GM21619 (cell line): ENCODE measurements at regions not wholly inside any gene's neighbourhood (a gene's known extent, or its start where the extent isn't known, plus 50 kb on each side); places are given as distances from the start of the nearest gene placed in this dataset.

ENCODE experiments used
- ATAC-seq: cut with Tn5 transposase; IDR thresholded peaks from one replicate; pipeline ENCODE4 v1.9.1; 2021; ENCODE audit not compliant: unreplicated experiment

- ATAC-seq = no peak
Measured at GRCh38 chr14:100399052-100399849, 76.1 kb downstream of the SLC25A47 start.

DNA sequence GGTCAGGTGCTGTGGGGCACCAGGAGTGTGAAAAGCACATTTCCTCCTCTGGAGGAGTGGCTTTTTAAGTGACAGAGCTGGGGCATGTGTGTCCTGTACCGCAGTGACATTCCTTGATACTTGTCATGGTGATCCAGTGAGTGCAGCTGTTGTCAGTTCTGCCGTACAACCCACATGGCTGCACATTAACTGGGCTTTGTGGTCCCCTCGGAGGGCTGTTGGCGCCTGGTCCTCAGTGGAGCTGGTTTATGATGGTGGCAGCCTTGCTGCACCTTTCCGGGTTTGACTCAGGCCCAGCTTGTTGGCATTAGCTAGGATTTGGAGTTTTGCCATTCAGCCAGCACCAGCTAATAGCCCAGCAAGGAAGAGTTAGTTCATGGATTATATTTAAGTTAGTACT lies 77.0 kb downstream of the SLC25A47 start:
- no peak for ATAC-seq

- no peak for ATAC-seq
Measured at GRCh38 chr14:100401031-100401692, 78.0 kb downstream of the SLC25A47 start.

DNA sequence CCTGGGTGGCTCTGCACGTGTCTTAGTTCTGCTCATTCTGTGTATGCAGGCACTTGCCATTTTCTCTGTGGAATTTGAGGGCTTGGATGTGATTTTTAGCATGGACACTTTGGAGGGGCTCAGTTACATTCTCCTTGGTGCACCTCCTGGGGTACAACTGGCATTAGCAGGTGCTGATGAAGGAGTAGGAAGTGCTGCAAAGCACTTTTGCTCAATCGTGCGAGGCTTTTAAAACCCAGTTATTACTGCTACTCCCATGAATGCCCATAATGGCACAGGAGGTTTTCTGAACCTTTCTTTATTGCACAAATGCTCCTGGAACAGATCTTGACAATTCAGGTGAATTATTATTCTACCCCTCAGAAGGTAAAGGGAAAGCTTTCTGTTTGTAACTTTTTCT lies 78.7 kb downstream of the SLC25A47 start:
- ATAC-seq = no peak

- no peak for ATAC-seq
Measured at GRCh38 chr14:100402631-100403030, 79.5 kb downstream of the SLC25A47 start.

GRCh38 chr14:100403105-100403504 lies 80.0 kb downstream of the SLC25A47 start:
- ATAC-seq = no peak

DNA sequence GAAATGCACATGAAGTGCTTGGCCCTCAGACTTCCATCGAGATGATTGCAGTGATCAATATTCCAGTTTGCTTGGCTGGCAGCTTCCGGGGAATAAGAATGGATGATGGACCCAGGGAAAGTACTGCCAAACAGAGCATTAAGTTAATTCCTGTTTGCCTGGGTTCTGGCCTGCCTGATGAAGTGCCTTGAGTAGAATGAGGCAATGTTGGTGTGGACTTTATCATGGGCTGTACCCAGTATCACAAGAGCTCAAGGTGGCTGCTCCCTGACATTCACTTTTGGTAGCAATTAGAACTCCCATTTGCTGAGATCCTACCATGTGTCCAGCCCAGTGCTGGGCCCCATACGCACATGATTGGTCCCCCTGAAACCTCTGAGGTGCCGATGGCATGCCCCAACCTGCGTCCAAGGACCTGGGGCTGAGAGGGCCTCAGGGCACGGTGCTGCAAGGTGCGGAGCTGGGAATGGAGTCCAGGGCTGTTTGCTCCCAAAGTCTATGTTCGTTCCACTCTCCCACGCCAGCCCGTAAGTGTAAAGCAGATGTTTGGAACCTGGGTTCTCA lies 80.7 kb downstream of the SLC25A47 start:
- no peak for ATAC-seq

- ATAC-seq = no peak
Measured at GRCh38 chr14:100404419-100404818, 81.3 kb downstream of the SLC25A47 start.

GRCh38 chr14:100405760-100406455 lies 82.8 kb downstream of the SLC25A47 start:
- no peak for ATAC-seq

- ATAC-seq = no peak
Measured at GRCh38 chr14:100406505-100407131, 83.5 kb downstream of the SLC25A47 start.

DNA sequence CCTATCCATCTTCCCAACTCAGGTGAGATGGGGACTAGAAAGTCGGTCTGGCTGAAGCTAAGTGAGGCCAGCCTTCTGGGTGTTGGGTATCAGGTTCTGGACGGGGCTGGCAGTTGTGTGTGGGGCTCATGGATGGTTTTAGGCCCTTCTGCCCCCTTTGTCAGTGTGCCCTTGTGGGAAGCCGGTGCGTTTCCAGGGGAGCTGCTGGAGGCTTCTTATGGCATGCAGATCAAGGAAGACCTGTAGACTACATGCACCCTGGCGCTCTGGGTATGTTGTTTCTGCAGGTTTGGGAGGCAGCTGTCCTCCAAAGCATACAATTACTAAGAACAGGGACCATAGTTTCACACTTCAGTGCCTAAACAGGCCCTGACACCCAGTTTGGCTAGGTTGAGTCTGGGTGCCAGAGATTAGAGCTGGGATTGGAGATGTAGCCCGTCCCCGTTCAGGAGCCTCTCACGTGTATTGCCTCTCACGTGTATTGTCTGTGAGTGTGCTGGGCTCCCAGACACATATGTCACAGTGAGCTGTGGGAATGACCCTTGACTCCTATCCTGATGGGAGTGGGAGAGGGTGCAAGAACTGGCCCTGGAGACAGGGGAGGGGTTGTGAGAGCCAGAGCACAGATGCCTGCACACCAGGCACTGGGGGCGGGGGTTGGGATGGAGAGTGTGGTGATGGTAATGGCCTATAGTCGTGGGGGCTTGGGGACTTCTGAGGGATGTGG lies 84.4 kb downstream of the SLC25A47 start:
- ATAC-seq = no peak

DNA sequence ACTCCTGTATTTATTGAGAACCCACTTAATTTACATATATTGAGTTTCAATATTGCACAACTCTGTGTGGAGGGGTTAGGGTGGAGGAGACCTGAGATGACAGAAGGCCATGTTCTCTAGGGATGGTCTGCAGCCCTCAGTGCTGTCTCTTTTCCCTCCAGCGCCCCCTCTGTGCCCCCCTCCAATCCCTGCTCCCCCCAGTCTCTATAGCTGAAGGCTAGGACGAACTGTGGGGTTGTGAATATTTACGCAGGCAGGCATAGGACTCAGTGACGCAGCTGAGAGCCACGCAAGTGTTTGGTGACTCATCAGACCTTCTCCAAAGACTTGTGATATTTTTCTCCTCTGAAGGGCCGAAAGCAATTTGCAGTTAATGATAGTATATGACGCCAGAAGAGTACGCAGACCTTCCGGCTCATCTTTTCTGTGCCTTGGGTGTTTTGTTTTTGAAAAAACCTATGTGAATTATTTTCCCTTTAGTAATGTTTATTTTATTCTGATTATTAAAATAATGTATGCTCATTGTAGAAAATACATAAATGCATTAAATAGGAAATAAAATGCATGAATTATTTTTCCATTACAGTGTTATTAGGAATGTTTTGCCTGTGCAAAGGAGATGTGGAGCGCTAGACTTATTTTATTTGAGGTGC lies 85.3 kb downstream of the SLC25A47 start:
- ATAC-seq = no peak

DNA sequence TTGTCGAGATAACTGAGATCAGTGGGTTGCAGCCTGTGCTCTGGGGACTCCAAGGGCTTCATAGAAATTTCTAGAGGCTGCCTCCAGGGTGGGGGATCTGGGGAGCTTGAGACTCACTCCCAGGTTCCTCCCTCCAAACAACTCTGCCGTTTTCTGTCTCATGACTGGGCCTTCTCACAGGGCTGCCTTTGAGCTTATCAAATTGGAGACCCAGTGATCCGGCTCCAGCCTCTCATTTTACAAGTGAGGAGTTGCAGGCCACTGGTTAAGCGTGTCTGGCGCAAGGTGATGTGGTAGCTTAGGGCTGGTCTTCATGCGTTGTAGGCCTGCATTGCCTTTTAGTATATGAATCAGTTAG lies 85.8 kb downstream of the SLC25A47 start:
- no peak for ATAC-seq

DNA sequence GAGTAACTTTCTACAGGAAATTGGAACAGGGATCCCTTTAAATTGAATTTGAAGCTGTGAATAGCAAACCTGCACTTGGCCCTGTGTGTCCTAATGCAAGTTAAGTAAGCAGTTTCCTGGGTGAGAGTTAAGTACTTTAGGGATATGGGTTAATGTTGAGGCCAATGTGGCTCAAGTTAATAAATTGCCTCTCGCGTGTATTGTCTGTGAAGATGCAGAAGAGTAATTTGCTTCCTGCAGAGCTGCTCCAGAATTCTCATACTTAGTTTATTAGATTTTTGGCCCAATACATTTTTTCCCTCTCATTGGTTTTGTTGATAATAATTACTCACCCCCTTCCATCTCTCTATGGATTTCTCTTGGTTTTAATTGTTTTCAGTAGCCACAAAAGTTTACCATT lies 86.5 kb downstream of the SLC25A47 start:
- no peak for ATAC-seq

DNA sequence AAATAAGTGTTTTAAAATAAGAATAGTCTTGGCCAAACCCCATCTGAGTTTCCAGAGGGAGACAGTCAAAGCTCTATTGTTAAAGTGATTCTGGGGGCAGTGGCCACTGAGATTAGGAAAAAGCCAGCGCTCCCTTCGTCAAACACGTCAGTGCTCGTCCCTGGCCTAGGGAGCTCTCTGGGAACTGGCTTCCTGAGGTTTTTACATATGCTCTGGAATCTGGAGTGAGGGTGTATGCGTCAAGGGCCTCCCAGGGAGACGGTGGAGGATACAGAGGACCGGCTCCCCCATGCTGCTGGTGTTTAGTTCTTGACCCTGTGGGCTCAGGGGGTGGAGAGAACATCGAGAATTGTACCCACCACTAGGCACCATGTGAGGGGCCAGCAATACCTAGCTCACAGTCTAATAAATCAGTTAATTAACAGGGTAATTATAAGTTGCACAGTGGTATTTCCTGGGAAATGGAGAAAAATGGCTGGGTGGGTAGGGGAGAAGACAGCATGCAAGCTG lies 87.0 kb downstream of the SLC25A47 start:
- no peak for ATAC-seq

DNA sequence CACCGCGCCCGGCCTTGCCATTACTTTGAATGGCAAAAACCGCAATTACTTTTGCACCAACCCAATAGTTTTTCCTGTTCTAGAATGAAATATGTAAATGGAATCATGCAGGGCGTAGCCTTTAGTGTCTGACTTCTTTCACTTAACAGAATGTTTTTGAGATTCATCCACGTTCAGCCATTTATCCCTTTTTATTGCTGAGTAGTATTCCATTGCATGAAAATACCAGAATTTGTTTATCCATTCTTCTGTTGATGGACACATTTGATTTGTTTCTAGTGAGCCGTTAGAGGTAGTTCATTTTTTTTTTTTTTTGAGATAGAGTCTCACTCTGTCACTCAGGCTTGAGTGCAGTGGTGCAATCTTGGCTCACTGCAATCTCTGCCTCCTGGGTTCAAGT lies 90.6 kb downstream of the SLC25A47 start:
- no peak for ATAC-seq

GRCh38 chr14:100415226-100415625 lies 92.1 kb downstream of the SLC25A47 start:
- ATAC-seq = no peak

DNA sequence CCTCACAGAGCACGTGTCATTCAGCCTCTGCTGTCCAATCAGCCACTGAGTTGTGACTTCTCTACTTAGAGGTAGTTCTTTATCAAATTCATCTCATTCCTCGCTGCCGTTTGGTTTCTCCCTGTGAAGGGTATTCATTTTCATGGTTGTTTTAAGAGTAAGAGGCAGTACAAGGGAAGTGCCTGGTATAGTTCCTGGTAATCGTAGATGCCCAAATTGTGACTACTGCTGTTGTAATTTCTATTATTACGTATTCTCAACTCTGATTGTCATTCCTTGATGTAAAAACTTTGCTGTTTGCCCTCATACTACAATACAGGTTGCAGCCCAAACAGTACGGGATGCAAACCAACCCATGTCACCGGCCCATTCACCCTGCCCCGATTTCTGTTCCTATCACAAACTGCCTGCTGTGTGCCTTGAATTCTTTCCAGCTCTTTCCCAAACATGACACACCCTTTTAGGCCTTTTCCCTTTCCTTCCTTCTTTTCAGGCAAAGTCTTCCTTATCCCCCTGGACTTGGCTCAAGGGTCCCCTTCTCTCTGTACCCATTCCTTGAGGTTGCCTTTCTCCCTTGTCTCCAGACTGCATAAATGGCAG lies 93.0 kb downstream of the SLC25A47 start:
- ATAC-seq = no peak
